Ammon's horn (tissue), 1 donor: ENCODE measurements at regions not wholly inside any gene's neighbourhood (a gene's known extent, or its start where the extent isn't known, plus 50 kb on each side); places are given as distances from the start of the nearest gene placed in this dataset.

Source experiments
- DNase-seq: peaks from one replicate; pipeline ENCODE4 v3.0.0-alpha.2; 2016; ENCODE audit warnings: low spot score

GRCh38 chr11:8799273-8799672 is 111.7 kb upstream of the AKIP1 start:
- no peak for DNase-seq

GRCh38 chr11:8800520-8801110 is 110.4 kb upstream of the AKIP1 start:
- DNase-seq: no peak

DNA sequence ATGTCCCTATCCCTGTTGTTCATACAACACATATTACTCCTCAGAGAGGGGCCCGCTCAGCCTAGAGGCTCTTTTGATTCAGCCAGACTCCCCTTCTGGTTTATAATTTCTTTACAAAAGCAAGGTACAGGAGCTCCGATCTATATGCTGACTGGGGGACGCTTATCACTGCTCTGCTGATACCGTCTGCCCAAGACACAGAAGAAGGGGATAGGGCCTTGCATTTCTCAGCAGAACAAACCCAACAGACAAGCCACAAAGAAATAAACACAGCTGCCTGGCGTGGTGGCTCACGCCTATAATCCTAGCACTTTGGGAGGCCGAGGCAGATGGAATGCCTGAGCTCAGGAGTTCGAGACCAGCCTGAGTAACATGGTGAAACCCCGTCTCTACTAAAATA is 109.9 kb upstream of the AKIP1 start:
- DNase-seq: no peak

DNA sequence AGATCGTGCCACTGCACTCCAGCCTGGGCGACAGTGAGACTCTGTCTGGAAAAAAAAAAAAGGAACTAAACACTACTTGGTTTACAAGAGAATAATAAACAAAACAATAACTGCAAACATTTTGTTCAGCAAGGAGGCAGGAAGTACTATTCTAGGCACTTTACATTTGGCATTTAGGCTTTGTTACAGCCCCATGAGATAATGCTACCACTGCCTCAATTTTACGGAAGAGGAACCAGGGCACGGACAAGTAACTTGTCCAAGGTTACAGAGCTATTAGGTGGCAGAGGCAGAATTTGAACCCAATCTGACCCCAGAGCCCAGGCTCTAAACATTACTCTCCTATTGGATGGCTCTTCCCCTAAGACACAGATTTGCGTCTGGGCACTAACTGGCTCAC is 108.7 kb upstream of the AKIP1 start:
- no peak for DNase-seq

GRCh38 chr11:8803973-8804372 is 107.0 kb upstream of the AKIP1 start:
- DNase-seq: no peak

DNA sequence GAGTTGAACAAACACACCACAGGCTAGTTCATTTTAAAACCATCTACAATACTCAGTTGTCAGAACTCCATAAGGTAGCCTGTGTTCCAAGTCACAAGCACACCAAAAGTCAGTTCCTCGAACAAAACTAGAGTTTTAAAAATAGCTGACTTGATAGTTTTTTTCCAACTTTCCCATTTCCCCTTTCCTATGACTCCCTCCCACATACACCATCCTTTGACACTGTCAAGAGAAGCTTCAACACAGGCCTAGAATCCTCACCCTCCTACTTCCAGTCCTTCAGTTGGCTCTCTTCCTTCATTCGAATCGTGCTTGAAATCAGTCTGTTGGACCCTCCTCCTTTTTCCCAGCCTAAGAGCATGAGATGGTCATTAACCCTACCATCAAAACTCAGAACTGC is 105.7 kb upstream of the AKIP1 start:
- DNase-seq: no peak

DNA sequence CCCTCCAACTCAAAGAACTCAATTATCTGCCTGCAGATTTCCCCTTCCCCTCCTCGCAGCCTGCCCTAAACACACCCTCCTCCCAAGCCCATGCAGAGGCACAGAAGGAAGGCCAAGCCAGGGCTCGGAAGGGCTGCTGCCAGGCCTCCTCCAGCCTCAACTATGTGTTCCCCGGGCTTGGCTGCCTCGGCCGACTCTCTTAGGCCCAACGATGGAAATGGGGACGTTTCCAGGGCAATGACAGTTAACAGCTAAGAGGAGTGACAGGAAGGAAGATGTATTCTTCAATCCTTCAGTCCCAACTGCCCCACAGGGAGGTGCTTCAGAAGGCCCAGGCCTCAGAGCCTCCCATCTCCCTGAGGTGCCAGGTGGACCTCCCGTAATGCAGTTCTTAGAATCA is 104.0 kb upstream of the AKIP1 start:
- DNase-seq: no peak

- DNase-seq: no peak
Observed at GRCh38 chr11:8807544-8808225, 103.3 kb upstream of the AKIP1 start.

DNA sequence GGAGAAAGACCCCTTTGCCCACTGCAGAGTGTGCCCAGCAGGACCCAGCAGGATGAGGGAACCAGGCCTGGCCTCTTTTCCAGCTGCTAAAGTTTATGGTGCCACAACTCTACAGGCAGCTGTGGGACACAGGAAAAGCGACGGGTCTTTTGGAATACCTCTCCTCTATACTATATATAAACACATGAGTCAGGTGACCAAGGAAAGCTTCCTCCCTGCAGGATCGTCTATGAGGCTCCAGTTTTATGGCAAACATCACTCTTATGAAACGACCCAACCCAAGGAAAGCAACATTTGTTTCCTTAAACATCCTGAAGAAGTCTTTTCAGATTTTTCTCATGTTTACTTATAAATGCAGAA is 102.8 kb upstream of the AKIP1 start:
- no peak for DNase-seq

- DNase-seq: no peak
Observed at GRCh38 chr11:8809241-8809938, 101.6 kb upstream of the AKIP1 start.

DNA sequence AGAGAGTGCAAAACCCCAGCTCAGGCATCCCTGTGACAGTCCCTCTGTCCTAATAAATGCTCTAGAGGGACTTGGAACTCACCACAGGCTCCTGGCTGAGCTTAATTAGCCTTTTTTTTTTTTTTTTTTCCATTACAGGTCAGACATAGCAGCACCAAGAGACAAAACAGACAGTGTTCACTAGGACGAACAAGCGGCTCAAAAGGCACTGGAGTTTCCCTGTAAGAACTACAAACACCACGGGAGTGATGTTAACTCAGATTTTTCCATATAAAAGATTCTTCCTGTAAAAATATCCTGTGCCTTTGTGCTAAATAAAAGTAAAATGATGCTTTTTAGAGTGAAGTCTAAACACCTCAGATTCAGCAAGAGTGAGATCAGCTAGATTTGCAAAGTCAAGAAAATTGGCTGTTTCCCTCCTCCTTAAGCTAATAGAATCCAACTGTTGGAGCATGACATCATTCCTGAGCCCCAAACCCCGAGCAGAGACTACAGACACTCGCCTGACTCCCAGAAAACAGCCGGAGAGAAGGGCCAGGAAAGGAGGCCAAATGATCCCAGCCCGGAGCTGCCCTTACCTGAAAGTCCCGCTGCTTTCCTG is 101.0 kb upstream of the AKIP1 start:
- no peak for DNase-seq

- peak; percentile 89 for DNase-seq
Observed at GRCh38 chr11:8810540-8811301, 100.3 kb upstream of the AKIP1 start.

DNA sequence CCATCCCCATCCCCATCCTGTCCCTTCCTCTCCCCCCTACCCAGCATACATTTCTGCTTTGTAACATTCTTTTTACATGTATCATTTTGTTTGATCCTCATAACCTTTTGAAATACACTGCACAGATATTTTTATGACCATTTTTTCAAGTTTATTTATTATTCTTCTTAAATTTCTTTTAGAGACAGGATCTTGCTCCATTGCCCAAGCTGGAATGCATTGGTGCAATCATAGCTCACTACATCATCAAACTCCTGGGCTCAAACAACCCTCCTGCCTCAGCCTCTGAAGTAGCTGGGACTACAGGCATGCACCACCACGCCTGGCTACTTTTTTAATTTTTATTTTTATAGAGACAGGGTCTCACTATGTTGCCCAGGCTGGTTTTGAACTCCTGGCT is 99.4 kb upstream of the AKIP1 start:
- DNase-seq: no peak

- peak; percentile 59 for DNase-seq
Observed at GRCh38 chr11:8812438-8812837, 98.6 kb upstream of the AKIP1 start.

- DNase-seq: peak; percentile 80
Observed at GRCh38 chr11:8813658-8814057, 97.3 kb upstream of the AKIP1 start.

- no peak for DNase-seq
Observed at GRCh38 chr11:8814209-8814922, 96.6 kb upstream of the AKIP1 start.

DNA sequence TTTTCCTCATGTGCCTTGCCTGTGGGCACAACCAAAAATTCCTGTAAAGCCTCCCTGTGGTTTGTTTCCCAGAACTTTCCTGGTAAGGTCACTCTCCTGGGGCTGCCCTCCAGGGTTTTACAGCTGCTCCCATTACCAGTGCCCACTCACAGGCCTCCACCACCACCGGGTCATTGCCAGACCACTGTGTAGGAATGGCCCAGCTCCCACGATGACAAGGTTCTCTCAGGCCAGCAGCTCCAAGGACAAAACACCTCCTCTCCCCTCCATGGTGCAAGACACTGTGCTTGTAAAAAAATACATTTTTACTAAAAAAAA is 96.1 kb upstream of the AKIP1 start:
- no peak for DNase-seq

GRCh38 chr11:8818421-8818820 is 92.6 kb upstream of the AKIP1 start:
- DNase-seq: no peak

- DNase-seq: no peak
Observed at GRCh38 chr11:8820401-8820800, 90.6 kb upstream of the AKIP1 start.

DNA sequence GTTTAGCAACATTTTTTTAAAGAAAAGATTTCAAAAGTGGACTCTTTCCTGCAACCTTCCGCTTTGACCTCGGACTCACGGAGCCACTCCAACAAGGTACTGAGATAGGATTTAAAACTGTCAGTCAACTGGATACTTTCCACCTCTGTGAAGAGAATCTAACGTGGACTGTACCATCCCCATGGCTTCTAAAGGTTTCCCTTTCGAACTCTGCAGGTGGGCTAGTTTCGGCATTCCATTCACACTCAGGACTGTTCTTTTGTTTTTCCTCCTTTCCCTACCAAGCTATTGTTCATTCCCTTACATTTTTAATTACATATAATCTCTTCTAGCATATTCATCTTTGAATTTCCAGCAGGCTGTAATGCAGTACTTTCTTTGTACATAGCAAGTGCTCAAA is 88.5 kb upstream of the AKIP1 start:
- DNase-seq: no peak

- DNase-seq: no peak
Observed at GRCh38 chr11:8823174-8823742, 87.7 kb upstream of the AKIP1 start.
